ENCODE measurements at regions not wholly inside any gene's neighbourhood (a gene's known extent, or its start where the extent isn't known, plus 50 kb on each side); places are given as distances from the start of the nearest gene placed in this dataset.

DNA sequence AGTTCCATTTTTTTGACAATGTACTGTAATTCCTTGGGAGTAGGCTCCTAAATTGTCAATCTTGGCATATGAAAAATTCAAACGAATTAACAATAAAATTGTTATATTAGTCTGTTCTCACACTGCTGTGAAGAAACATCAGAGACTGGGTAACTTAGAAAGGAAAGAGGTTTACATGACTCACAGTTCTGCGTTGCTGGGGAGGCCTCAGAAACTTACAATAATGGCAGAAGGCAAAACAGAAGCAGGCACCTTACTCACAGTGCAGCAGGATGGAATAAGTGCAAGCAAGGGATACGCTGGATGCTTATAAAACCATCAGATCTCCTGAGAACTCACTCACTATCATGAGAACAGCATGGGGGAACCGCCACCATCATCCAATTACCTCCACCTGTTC lies 246.4 kb upstream of the TRAM1L1 start:
- no peaks in the 10 kb centered on the region for H4K20me1 ChIP-seq (ENCODE audit: insufficient read depth)
- no peak overlapping the region for H2AFZ ChIP-seq (ENCODE audit: low read depth, low read length)
- H3K36me3 ChIP-seq (ENCODE audit: insufficient read depth, low read length), result no peaks in the 10 kb centered on the region
- H3K4me2 ChIP-seq (ENCODE audit: low read length), result no peak overlapping the region
- H3K27ac ChIP-seq (ENCODE audit: low read length), result no peak overlapping the region
- no peak overlapping the region for H3K4me3 ChIP-seq (ENCODE audit: low read length)
- H3F3A ChIP-seq (ENCODE audit: insufficient read depth, low read length, poor library complexity, severe bottlenecking), result no peaks in the 10 kb centered on the region
- H3K27me3 ChIP-seq (ENCODE audit: insufficient read depth, low read depth, low read length), result no peaks in the 10 kb centered on the region
- H3K79me2 ChIP-seq (replicated peaks; ENCODE audit: insufficient read depth, low read length), result no peaks in the 10 kb centered on the region
- no peaks in the 10 kb centered on the region for H3K9me2 ChIP-seq (ENCODE audit: insufficient read depth, low read length)
- no peaks in the 10 kb centered on the region for H3K9me3 ChIP-seq (ENCODE audit: low read length)
- TF ChIP-seq SMC3 (conservative IDR thresholded peaks at IDR 0.05; ENCODE audit: poor library complexity), result no peak
- TF ChIP-seq TAF1 (IDR thresholded peaks at IDR 0.05; ENCODE audit: low read depth), result no peak
- TF ChIP-seq, protein P1, sequence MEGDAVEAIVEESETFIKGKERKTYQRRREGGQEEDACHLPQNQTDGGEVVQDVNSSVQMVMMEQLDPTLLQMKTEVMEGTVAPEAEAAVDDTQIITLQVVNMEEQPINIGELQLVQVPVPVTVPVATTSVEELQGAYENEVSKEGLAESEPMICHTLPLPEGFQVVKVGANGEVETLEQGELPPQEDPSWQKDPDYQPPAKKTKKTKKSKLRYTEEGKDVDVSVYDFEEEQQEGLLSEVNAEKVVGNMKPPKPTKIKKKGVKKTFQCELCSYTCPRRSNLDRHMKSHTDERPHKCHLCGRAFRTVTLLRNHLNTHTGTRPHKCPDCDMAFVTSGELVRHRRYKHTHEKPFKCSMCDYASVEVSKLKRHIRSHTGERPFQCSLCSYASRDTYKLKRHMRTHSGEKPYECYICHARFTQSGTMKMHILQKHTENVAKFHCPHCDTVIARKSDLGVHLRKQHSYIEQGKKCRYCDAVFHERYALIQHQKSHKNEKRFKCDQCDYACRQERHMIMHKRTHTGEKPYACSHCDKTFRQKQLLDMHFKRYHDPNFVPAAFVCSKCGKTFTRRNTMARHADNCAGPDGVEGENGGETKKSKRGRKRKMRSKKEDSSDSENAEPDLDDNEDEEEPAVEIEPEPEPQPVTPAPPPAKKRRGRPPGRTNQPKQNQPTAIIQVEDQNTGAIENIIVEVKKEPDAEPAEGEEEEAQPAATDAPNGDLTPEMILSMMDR (IDR thresholded peaks at IDR 0.05; ENCODE audit: poor library complexity, severe bottlenecking), result no peak
- TF ChIP-seq RAD21 (conservative IDR thresholded peaks at IDR 0.05), result no peak
- no peak for TF ChIP-seq EP300 (conservative IDR thresholded peaks at IDR 0.05; ENCODE audit: poor library complexity, severe bottlenecking)
- no peak for TF ChIP-seq POLR2AphosphoS5 (IDR thresholded peaks at IDR 0.05)
- TF ChIP-seq MXI1 (conservative IDR thresholded peaks at IDR 0.05; ENCODE audit: poor library complexity, severe bottlenecking), result no peak
- TF ChIP-seq, protein P2, sequence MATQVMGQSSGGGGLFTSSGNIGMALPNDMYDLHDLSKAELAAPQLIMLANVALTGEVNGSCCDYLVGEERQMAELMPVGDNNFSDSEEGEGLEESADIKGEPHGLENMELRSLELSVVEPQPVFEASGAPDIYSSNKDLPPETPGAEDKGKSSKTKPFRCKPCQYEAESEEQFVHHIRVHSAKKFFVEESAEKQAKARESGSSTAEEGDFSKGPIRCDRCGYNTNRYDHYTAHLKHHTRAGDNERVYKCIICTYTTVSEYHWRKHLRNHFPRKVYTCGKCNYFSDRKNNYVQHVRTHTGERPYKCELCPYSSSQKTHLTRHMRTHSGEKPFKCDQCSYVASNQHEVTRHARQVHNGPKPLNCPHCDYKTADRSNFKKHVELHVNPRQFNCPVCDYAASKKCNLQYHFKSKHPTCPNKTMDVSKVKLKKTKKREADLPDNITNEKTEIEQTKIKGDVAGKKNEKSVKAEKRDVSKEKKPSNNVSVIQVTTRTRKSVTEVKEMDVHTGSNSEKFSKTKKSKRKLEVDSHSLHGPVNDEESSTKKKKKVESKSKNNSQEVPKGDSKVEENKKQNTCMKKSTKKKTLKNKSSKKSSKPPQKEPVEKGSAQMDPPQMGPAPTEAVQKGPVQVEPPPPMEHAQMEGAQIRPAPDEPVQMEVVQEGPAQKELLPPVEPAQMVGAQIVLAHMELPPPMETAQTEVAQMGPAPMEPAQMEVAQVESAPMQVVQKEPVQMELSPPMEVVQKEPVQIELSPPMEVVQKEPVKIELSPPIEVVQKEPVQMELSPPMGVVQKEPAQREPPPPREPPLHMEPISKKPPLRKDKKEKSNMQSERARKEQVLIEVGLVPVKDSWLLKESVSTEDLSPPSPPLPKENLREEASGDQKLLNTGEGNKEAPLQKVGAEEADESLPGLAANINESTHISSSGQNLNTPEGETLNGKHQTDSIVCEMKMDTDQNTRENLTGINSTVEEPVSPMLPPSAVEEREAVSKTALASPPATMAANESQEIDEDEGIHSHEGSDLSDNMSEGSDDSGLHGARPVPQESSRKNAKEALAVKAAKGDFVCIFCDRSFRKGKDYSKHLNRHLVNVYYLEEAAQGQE (IDR thresholded peaks at IDR 0.05; ENCODE audit: borderline replicate concordance), result no peak
- no peak overlapping the region for H3K9ac ChIP-seq (ENCODE audit: low read length)

DNA sequence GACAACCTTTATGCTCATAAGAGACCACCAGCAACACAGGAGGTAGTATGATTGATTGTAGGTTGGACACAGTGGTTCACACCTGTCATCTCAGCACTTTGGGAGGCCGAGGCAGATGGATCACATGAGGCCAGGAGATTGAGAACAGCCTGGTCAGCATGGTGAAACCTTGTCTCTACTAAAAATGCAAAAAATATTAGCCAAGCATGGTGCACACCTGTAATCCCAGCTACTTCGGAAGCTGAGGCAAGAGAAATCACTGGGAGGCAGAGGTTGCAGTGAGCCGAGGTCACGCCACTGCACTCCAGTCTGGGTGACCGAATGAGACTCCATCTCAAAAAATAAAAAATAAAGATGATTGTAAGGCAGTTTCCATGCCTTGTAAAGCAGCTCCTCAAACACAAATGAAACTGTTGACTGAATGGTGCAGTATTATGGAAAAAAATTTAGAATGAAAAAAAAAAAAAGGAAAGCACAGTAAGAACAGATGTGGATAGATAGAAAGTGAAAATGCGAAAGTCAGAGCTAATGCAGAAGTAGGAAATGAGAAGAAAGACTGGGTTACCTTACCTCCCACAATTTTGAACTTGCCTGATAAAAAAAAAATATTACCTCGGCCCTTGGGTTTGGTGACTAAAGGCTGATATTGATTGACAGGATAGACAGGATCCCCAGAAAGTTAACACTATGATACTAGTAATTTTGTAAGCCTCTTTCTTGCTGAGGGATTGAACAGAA lies 249.2 kb upstream of the TRAM1L1 start:
- H3K27me3 ChIP-seq (ENCODE audit: insufficient read depth, low read depth, low read length), result no peaks in the 10 kb centered on the region

More for the DNA sequence above, 249.2 kb upstream of the TRAM1L1 start:
- H3K79me2 ChIP-seq (replicated peaks; ENCODE audit: insufficient read depth, low read length), result no peaks in the 10 kb centered on the region
- no peaks in the 10 kb centered on the region for H4K20me1 ChIP-seq (ENCODE audit: insufficient read depth)
- H3K4me2 ChIP-seq (ENCODE audit: low read length), result no peak overlapping the region
- no peaks in the 10 kb centered on the region for H3K9me2 ChIP-seq (ENCODE audit: insufficient read depth, low read length)
- H3F3A ChIP-seq (ENCODE audit: insufficient read depth, low read length, poor library complexity, severe bottlenecking), result no peaks in the 10 kb centered on the region
- TF ChIP-seq MXI1 (conservative IDR thresholded peaks at IDR 0.05; ENCODE audit: poor library complexity, severe bottlenecking) (no peak), POLR2AphosphoS5 (IDR thresholded peaks at IDR 0.05) (no peak), TAF1 (IDR thresholded peaks at IDR 0.05; ENCODE audit: low read depth) (no peak), EP300 (conservative IDR thresholded peaks at IDR 0.05; ENCODE audit: poor library complexity, severe bottlenecking) (no peak)
- TF ChIP-seq, protein P1 (IDR thresholded peaks at IDR 0.05; ENCODE audit: poor library complexity, severe bottlenecking), result no peak
- no peak overlapping the region for H3K27ac ChIP-seq (ENCODE audit: low read length)
- no peaks in the 10 kb centered on the region for H3K9me3 ChIP-seq (ENCODE audit: low read length)
- H3K4me3 ChIP-seq (ENCODE audit: low read length), result no peak overlapping the region
- H2AFZ ChIP-seq (ENCODE audit: low read depth, low read length), result no peak overlapping the region
- H3K36me3 ChIP-seq (ENCODE audit: insufficient read depth, low read length), result no peaks in the 10 kb centered on the region
- H3K9ac ChIP-seq (ENCODE audit: low read length), result no peak overlapping the region
